ENCODE measurements at regions not wholly inside any gene's neighbourhood (a gene's known extent, or its start where the extent isn't known, plus 50 kb on each side); places are given as distances from the start of the nearest gene placed in this dataset.

- no peak for DNase-seq (ENCODE audit: extremely low spot score)
- ChIA-PET POLR2A (no interaction called here), CTCF (no interaction called here)
- TF ChIP-seq ARNT (IDR thresholded peaks at IDR 0.05) (no peak), NFRKB (IDR thresholded peaks at IDR 0.05) (no peak), LEF1 (IDR thresholded peaks at IDR 0.05; ENCODE audit: borderline replicate concordance) (no peak), HDGF (IDR thresholded peaks at IDR 0.05; ENCODE audit: borderline replicate concordance) (no peak), ZNF384 (IDR thresholded peaks at IDR 0.05) (no peak), L3MBTL2 (conservative IDR thresholded peaks at IDR 0.05) (no peak), CTBP1 (IDR thresholded peaks at IDR 0.05; ENCODE audit: borderline replicate concordance) (no peak), SUZ12 (IDR thresholded peaks at IDR 0.05) (no peak), ELF4 (IDR thresholded peaks at IDR 0.05) (no peak), PKNOX1 (IDR thresholded peaks at IDR 0.05) (no peak), FOXK2 (IDR thresholded peaks at IDR 0.05) (no peak), FOXM1 (IDR thresholded peaks at IDR 0.05; ENCODE audit: borderline replicate concordance) (no peak), FOXA1 (IDR thresholded peaks at IDR 0.05) (no peak), TARDBP (IDR thresholded peaks at IDR 0.05) (no peak)
Observed at GRCh38 chr5:73280386-73280785, 107.4 kb downstream of the TMEM174 start.

- POLR2A ChIA-PET: no interaction called here
Observed at GRCh38 chr5:73279805-73280204, 106.8 kb downstream of the TMEM174 start.

GRCh38 chr5:73278693-73279092 is 105.7 kb downstream of the TMEM174 start:
- no peak for DNase-seq (ENCODE audit: extremely low spot score)
- ChIA-PET CTCF (no interaction called here), POLR2A (interaction anchor here (1.6 kb wide), 1 partner anchor 170 kb away, joined by 6 read pairs; the partner anchor contains the start of gene FOXD1)
- TF ChIP-seq SUZ12 (IDR thresholded peaks at IDR 0.05): no peak
- TF ChIP-seq LEF1 (IDR thresholded peaks at IDR 0.05; ENCODE audit: borderline replicate concordance): no peak
- TF ChIP-seq ARNT (IDR thresholded peaks at IDR 0.05): no peak
- TF ChIP-seq BHLHE40 (IDR thresholded peaks at IDR 0.05; ENCODE audit: borderline replicate concordance): no peak
- TF ChIP-seq ELF4 (IDR thresholded peaks at IDR 0.05): no peak
- no peak for TF ChIP-seq FOXK2 (IDR thresholded peaks at IDR 0.05)
- TF ChIP-seq PKNOX1 (IDR thresholded peaks at IDR 0.05): no peak
- TF ChIP-seq ZNF384 (IDR thresholded peaks at IDR 0.05): no peak
- TF ChIP-seq HDGF (IDR thresholded peaks at IDR 0.05; ENCODE audit: borderline replicate concordance): no peak
- TF ChIP-seq TARDBP (IDR thresholded peaks at IDR 0.05): no peak

More at GRCh38 chr5:73279805-73280204, 106.8 kb downstream of the TMEM174 start:
- no peak for DNase-seq (ENCODE audit: extremely low spot score)
- TF ChIP-seq PKNOX1 (IDR thresholded peaks at IDR 0.05) (no peak), CTBP1 (IDR thresholded peaks at IDR 0.05; ENCODE audit: borderline replicate concordance) (no peak), LEF1 (IDR thresholded peaks at IDR 0.05; ENCODE audit: borderline replicate concordance) (no peak), ZNF384 (IDR thresholded peaks at IDR 0.05) (no peak), FOXK2 (IDR thresholded peaks at IDR 0.05) (no peak), L3MBTL2 (conservative IDR thresholded peaks at IDR 0.05) (no peak), TARDBP (IDR thresholded peaks at IDR 0.05) (no peak), FOXA1 (IDR thresholded peaks at IDR 0.05) (no peak), FOXM1 (IDR thresholded peaks at IDR 0.05; ENCODE audit: borderline replicate concordance) (no peak), BHLHE40 (IDR thresholded peaks at IDR 0.05; ENCODE audit: borderline replicate concordance) (no peak), HDGF (IDR thresholded peaks at IDR 0.05; ENCODE audit: borderline replicate concordance) (no peak), SP1 (IDR thresholded peaks at IDR 0.05) (no peak), ELF4 (IDR thresholded peaks at IDR 0.05) (no peak), SUZ12 (IDR thresholded peaks at IDR 0.05) (no peak), ARNT (IDR thresholded peaks at IDR 0.05) (no peak), NFRKB (IDR thresholded peaks at IDR 0.05) (no peak)
- CTCF ChIA-PET: no interaction called here

GRCh38 chr5:73274881-73275663 is 102.1 kb downstream of the TMEM174 start:
- POLR2A ChIA-PET: no interaction called here
- TF ChIP-seq FOXK2 (IDR thresholded peaks at IDR 0.05) (no peak), TARDBP (IDR thresholded peaks at IDR 0.05) (no peak), LEF1 (IDR thresholded peaks at IDR 0.05; ENCODE audit: borderline replicate concordance) (no peak), HDGF (IDR thresholded peaks at IDR 0.05; ENCODE audit: borderline replicate concordance) (no peak), FOXM1 (IDR thresholded peaks at IDR 0.05; ENCODE audit: borderline replicate concordance) (no peak), ELF4 (IDR thresholded peaks at IDR 0.05) (no peak), BHLHE40 (IDR thresholded peaks at IDR 0.05; ENCODE audit: borderline replicate concordance) (no peak), NFRKB (IDR thresholded peaks at IDR 0.05) (no peak), PKNOX1 (IDR thresholded peaks at IDR 0.05) (no peak), SP1 (IDR thresholded peaks at IDR 0.05) (no peak), CTBP1 (IDR thresholded peaks at IDR 0.05; ENCODE audit: borderline replicate concordance) (no peak)
- CTCF ChIA-PET: no interaction called here
- no peak for DNase-seq (ENCODE audit: extremely low spot score)

GRCh38 chr5:73274121-73274520 is 101.1 kb downstream of the TMEM174 start:
- DNase-seq (ENCODE audit: extremely low spot score): no peak
- POLR2A ChIA-PET: no interaction called here
- CTCF ChIA-PET: interaction anchor here (0.5 kb wide), 1 partner anchor 40 kb away, joined by 3 read pairs; no protein-coding TSS in a partner anchor
- TF ChIP-seq FOXK2 (IDR thresholded peaks at IDR 0.05) (no peak), BHLHE40 (IDR thresholded peaks at IDR 0.05; ENCODE audit: borderline replicate concordance) (no peak), LEF1 (IDR thresholded peaks at IDR 0.05; ENCODE audit: borderline replicate concordance) (no peak), ZNF384 (IDR thresholded peaks at IDR 0.05) (no peak), HDGF (IDR thresholded peaks at IDR 0.05; ENCODE audit: borderline replicate concordance) (no peak), TARDBP (IDR thresholded peaks at IDR 0.05) (no peak), SP1 (IDR thresholded peaks at IDR 0.05) (no peak), PKNOX1 (IDR thresholded peaks at IDR 0.05) (no peak)

All from HEK293T (cell line).